Chondrocyte (in vitro differentiated cells): ENCODE measurements at regions not wholly inside any gene's neighbourhood (a gene's known extent, or its start where the extent isn't known, plus 50 kb on each side); places are given as distances from the start of the nearest gene placed in this dataset.

Source experiments
- DNase-seq: peaks from one replicate; pipeline ENCODE4 v3.0.0; 2021; ENCODE audit warnings: mixed read lengths, low spot score
- H3K27ac Mint-ChIP-seq: one replicate; pipeline ENCODE4 v1.8.0; 2021; ENCODE audit warnings: mild to moderate bottlenecking, moderate library complexity, mixed read lengths; ENCODE audit not compliant: unreplicated experiment
- H3K27me3 Mint-ChIP-seq: 2 replicates; pipeline ENCODE4 v1.8.0; 2021; ENCODE audit warnings: low read depth, mixed read lengths
- H3K36me3 Mint-ChIP-seq: 2 replicates; pipeline ENCODE4 v1.8.0; 2021; ENCODE audit warnings: low read depth, mixed read lengths
- H3K4me1 Mint-ChIP-seq: 2 replicates; pipeline ENCODE4 v1.8.0; 2021; ENCODE audit warnings: low read depth, mild to moderate bottlenecking, mixed read lengths
- H3K4me3 Mint-ChIP-seq: one replicate; pipeline ENCODE4 v1.8.0; 2021; ENCODE audit warnings: mild to moderate bottlenecking, moderate library complexity, mixed read lengths; ENCODE audit not compliant: unreplicated experiment
- H3K9me3 Mint-ChIP-seq: 2 replicates; pipeline ENCODE4 v1.8.0; 2021; ENCODE audit warnings: low read depth, mixed read lengths
- TF ChIP-seq, protein P1 (sequence below): fragments of 200-600 bp; sonication (generic); IDR thresholded peaks from 2 replicates; pipeline ENCODE4 v1.5.0; 2021; ENCODE audit warnings: antibody characterized with exemption, mild to moderate bottlenecking, moderate library complexity

DNA sequence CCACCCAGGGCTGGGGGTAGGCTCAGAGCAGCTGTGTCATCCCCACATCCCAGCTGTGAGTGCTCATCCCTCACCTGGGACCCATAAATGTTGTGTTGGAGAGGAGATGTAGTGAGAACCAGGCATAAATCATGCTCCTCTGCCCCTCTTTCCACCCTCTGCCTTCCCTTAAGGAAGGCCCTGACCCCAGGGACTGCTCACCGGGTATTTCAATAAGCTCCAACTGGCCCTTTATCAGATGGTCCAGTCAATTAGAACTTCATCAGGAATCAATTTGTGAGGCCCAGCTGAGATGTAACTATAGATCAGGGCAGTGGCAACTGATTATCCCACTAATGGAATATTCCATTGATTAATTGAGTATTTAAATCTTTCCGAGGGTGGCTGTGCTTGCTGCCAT, 50.8 kb upstream of the NTRK3 start:
- Mint-ChIP-seq H3K9me3 (no peaks in the 10 kb centered on the region), H3K27ac (no peak overlapping the region), H3K4me3 (no peak overlapping the region), H3K4me1 (no peaks in the 10 kb centered on the region), H3K27me3 (peaks cover 5% of the 10 kb centered on the region), H3K36me3 (no peaks in the 10 kb centered on the region)
- TF ChIP-seq, protein P1, sequence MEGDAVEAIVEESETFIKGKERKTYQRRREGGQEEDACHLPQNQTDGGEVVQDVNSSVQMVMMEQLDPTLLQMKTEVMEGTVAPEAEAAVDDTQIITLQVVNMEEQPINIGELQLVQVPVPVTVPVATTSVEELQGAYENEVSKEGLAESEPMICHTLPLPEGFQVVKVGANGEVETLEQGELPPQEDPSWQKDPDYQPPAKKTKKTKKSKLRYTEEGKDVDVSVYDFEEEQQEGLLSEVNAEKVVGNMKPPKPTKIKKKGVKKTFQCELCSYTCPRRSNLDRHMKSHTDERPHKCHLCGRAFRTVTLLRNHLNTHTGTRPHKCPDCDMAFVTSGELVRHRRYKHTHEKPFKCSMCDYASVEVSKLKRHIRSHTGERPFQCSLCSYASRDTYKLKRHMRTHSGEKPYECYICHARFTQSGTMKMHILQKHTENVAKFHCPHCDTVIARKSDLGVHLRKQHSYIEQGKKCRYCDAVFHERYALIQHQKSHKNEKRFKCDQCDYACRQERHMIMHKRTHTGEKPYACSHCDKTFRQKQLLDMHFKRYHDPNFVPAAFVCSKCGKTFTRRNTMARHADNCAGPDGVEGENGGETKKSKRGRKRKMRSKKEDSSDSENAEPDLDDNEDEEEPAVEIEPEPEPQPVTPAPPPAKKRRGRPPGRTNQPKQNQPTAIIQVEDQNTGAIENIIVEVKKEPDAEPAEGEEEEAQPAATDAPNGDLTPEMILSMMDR, result no peak
- DNase-seq, result no peak
